ENCODE measurements at regions not wholly inside any gene's neighbourhood (a gene's known extent, or its start where the extent isn't known, plus 50 kb on each side); places are given as distances from the start of the nearest gene placed in this dataset.
"Not testable (repeated sequence)": the region's sequence is repeated elsewhere in the genome, so short reads cannot be mapped to it uniquely, and the experiment has no call there.

DNA sequence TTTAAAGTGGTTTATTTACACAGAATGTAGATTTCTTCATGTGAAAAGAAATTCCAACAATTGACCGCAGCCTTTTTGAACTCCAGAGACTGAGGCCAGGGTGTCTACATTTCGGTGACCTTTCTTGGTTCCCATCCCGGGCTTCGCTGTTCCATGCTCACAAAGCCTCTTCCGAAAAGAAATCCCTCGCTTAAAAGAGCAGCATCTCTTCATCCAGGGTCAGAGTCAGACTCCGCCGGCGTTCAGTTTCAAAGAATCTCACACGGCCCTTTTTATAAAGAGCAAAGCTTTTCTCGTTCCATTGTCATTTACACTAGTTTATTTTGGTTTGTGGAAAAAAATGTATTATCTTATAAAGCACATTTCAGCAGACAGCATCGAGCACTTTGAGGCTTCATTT lies 530.6 kb upstream of the B3GAT1 start:
- DNase-seq, result no peak

DNA sequence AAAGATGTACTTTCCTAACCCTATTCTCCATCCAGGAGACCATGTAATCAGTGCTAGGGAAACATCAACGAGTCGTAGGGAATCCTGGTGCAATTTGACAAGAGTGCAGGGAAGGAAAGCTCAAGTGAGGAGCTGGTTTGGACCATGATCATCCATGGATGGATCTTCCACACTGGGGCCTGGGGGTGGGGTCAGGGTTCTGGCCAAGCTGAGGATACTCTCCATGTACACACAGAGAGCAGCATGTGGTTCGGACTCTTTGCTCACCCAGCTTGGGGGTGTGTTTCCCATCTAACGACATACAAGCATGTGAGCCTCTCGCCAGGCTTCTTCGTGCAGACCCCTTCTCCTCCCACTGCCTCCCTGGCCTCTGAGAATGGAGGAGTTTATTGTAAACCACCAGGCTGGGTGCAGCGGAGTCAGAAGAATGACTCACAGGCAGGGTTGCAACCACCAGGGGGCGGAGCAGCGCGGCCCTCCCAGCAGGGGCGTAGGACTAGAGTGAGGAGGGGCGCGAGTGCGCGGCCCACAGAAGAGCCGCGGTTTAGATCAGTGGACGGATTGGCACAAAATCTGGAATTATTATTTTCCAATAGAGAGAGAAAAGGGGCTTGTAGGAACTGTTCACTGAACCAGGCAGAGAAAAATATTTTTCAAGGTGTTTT lies 530.0 kb upstream of the B3GAT1 start:
- DNase-seq, result not testable (repeated sequence)

- no peak for DNase-seq
These were observed 529.3 kb upstream of the B3GAT1 start for GRCh38 chr11:134941326-134941725.

DNA sequence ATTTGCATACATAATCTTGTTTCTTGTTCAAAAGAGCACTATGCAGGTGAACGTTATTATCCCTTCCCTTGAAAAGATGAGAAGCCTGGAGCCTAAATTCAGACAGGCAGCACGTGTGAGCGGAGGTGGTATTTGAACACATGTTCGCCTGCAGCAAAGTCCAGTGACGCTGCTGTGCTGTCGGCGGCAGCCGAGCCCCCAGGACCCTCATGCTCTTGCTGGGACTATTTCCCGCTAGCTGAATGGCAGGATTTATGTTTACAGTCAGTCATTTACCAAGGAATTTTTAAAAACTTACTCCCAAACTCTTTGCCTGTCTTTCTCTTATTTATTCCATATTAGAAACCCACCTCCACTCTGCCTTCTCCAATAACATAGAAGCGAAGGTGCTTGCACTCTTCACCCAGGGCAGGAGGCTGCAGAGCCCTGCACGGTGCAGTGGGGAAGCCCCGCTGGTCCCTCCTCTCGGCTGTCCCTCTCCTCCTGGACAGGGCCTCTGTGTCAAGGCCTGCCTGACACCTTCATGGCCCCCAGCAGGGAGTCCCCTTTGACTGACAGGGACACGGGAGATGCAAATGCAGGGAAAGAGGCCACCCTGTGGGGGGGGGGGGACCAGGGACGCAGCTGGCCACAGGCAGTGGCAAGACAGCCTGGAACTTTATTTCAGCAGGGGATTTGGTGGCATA lies 528.5 kb upstream of the B3GAT1 start:
- DNase-seq, result no peak

DNA sequence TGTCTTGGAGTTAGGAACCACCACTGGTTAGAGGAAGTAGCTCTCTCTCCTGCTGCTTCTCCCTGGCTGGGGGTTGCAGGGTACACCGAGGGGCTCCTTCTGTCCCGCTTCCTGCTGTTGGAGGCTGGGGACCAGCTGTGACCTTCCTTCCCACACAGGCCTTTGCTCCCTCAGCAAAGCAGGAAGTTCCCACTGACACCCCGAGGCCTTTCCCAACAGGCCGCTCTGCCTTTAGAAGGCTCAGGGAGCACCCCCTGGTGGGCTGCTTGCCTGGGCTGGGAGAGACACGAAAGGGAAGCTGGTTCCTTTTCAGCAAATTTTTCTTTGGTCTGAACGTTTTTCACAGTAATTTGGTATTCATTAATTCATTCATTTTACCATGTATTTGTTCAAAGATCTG lies 527.9 kb upstream of the B3GAT1 start:
- DNase-seq, result no peak

- no peak for DNase-seq
These were observed 527.0 kb upstream of the B3GAT1 start for GRCh38 chr11:134939031-134939430.

DNA sequence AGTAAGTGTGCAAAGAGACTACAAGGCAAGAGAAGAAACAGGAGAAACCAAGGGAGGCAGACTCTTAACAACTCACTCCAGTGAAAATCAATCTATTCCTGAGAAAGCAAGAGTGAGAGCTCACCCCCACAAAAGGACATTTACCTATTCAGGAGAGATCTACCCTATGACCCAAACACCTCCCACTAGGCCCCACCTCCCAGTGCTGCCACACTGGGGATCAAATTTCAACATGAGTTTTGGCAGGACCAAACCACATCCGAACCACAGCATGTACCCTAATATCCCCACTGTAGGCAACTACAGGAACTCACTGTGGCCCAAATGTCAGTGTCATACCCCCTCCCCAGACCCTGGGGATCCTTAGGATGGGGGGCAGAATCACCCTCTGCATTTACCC lies 526.2 kb upstream of the B3GAT1 start:
- DNase-seq, result no peak

DNA sequence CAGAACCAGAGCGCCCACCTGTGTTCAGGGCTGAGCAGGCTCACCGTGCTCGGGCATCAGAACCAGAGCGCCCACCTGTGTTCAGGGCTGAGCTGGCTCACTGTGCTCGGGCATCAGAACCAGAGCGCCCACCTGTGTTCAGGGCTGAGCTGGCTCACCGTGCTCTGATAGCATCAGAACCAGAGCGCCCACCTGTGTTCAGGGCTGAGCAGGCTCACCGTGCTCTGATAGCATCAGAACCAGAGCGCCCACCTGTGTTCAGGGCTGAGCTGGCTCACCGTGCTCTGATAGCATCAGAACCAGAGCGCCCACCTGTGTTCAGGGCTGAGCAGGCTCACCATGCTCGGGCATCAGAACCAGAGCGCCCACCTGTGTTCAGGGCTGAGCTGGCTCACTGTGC lies 525.2 kb upstream of the B3GAT1 start:
- DNase-seq, result not testable (repeated sequence)

DNA sequence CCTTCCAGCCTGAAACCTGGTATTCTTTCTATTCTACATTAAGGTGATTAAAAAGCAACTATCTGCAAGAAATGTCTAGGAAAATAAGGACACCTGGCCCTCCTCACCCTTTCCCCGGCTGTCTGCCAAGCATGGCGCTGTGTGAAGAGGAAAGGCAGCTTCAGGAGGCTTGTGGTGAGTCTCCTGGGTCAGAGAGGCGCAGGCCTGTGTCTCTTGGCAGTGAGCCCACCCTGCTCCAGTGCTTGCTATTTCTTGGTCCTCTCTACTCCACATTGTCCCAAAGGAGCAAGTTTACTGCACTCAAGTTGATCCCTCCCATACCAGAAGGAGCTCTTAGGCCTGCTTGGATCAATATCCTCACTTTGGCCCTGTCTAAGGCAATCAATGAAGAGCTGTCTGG lies 520.7 kb upstream of the B3GAT1 start:
- no peak for DNase-seq

GRCh38 chr11:134925432-134925831 lies 513.4 kb upstream of the B3GAT1 start:
- DNase-seq, result no peak

DNA sequence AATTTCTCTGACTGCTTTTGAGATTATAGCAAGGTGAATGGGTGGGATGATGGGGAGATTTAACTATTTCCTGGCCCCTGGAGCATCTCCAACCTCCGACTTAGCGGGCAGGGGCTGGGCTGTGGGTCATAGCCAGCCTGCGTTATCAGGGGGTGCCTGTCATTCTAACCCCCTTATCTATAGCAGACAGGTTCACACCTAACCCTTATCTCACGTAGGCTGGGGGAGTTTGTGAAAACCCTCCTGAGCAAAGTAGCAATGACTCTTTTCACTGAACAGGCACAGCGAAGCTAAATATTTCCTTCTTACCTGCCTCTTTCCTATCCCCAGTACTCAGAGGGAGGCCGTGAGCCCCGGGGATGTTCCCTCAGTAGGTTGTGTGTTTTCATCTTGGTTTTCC lies 511.4 kb upstream of the B3GAT1 start:
- no peak for DNase-seq

GRCh38 chr11:134921938-134922337 lies 509.9 kb upstream of the B3GAT1 start:
- no peak for DNase-seq

DNA sequence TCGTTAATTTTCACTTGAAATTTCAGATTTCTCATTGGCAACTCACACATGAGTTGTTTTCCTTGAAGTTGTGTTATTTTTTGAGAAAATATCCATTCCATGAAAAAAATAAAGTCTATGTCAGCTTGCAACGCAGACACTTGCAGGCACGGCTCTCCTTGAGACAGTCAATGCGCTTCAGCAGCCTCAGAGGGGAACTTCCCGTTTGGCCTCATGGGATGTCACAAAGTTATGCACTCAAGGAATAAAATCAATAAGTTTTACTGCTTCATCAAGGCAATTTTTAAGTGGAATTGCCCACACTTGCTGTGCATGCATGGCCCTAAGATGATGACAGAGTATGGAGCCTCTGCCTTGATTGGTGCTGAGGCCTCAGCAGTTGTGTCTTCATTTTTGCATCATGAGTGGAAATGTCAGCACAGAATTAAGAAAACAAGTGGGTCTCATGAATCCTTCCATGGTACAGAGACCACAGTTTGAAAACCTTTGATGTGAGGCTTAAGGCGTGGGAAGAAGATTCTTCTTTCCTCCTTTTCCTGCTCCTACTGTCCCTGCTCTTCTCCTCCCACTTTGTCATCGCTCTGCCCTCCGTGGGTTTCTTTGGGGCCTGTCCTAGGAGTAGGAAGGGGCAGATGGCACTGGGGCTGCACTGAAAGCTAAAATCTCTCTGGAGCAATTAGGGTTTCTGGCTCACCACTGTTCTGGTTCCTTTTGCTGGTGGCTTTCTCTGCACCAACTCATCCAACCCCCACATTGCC lies 509.0 kb upstream of the B3GAT1 start:
- no peak for DNase-seq

- no peak for DNase-seq
These were observed 504.6 kb upstream of the B3GAT1 start for GRCh38 chr11:134916421-134917213.

DNA sequence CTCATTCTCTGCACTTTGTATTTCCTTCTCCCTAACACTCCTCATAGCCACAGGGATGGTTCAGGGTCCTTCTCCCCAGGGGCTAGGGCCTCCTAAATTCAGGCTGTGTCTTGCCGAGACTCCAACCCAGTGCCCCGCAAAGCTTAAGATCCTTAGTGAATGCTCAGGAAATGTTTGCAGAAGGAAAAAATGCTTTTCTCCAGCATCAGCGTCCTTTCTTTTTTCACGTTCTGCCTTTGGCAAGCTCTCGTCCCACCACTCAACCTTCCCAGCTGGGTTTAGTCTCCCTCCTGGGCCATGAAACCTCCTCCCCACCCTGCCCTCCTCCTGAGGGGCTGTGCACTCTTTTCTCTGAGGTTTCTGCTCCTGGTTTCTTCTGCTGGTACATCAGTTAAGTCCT lies 503.8 kb upstream of the B3GAT1 start:
- no peak for DNase-seq

DNA sequence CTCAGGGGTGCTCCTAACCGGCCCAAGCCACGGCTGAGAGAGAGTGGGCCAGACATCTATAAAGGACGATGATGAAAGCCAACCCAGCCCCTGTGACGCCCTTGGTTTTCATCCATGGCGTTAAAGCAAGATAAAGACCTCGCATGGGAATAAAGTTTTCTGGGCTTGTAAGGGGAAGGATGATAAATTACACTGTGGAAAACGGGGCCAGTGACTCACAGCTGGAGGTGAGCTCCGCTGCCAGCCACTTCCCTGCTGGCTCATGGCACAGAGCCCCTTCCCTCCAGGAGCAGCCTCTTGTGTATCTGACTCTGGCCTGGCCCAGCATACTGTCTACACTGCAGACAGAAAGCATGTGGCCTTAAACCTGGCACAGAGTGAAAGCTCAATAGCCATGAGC lies 503.2 kb upstream of the B3GAT1 start:
- DNase-seq, result no peak

DNA sequence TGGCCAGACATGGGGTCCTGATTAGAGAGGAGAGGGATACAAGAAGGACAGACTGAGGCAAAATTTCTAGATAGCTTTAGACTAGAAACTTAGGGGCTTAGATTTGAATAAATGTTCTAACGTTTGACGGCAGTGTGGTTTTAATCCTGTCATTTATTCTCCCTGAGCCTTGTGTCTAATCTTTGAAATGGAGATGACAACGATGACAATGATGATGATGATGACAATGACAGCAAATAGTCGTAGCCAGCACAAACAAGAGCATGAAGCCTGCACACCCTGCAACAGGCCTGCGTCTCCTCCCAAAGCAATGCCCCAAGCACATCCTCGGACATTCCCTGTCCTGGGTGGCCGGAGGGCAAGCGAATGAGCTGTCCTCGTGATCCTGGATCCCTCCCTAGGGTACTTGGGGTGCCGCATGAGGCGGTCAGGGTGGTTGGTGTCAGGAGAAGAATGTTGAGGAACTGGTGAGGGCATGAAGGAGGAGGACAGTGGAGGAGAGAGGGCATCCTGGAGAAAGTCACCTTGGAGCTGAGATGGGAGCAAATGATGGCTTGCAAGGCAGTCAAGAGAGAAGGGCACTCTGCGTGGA lies 502.1 kb upstream of the B3GAT1 start:
- DNase-seq, result no peak

- DNase-seq, result no peak
These were observed 501.3 kb upstream of the B3GAT1 start for GRCh38 chr11:134913391-134913790.

GRCh38 chr11:134911514-134912180 lies 499.6 kb upstream of the B3GAT1 start:
- no peak for DNase-seq

- no peak for DNase-seq
These were observed 496.5 kb upstream of the B3GAT1 start for GRCh38 chr11:134908583-134908982.

DNA sequence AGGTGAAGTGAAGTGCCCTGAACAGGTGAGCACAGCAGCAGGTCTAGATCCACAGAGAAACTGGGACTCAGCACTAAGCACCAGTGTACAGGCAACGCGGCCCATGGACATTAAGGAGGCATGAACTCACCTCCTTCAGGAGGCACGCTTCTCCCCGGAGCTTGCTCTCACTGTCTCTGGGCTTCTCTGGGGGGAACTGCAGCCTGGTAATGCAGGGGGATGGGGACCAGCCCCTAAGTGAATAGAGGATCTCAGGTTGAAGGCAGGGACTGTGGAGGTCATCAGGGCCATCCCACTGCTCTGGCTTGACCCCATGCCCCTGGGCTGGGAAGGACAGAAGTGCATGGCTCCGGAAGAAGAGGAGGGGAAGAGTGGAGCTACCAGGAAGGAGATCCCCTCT lies 495.6 kb upstream of the B3GAT1 start:
- no peak for DNase-seq

DNA sequence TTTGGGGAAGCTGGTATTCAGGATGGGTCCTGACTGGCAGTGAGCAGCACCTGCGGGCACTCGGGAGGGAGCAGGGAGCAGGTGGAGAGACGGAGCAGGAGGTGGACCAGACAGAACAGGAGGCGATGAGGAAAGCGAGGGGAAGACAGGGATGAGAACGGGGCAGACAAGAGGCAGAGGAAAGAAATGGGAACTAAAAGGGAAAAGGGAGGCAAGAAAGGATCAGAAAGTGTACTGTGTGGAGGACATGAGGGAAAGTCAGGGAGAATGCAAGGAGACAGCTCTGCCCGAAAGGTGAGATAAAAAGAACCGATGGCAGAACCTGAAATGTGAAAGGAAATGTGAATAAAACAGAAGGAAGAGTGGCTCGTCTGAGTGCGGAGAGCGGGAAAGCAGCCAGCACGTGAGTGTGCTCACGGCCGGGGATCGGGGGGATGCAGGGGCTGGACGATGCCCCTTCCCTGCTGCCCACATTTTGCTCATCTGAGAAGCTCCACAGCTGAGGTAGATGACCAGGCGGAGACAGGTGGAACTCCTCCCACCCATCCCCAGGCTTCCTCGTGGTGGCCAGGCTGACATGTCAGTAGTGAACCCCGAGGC lies 494.4 kb upstream of the B3GAT1 start:
- no peak for DNase-seq
